Neural cell (in vitro differentiated cells): ENCODE measurements at regions not wholly inside any gene's neighbourhood (a gene's known extent, or its start where the extent isn't known, plus 50 kb on each side); places are given as distances from the start of the nearest gene placed in this dataset.

Source experiments
- H2AFZ ChIP-seq: fragments of 200-600, 300-800 bp; sonication (generic), shearing (Covaris generic); 2 replicates; pipeline ENCODE4 v1.6.0; 2014; ENCODE audit warnings: low read depth, mild to moderate bottlenecking, antibody characterized with exemption, low read length, moderate library complexity
- H3F3A ChIP-seq: fragments of 200-600 bp; shearing (Covaris generic); 2 replicates; pipeline ENCODE4 v1.6.1; 2016; ENCODE audit warnings: mild to moderate bottlenecking, moderate library complexity, mixed read lengths, antibody characterized with exemption, low read length; ENCODE audit not compliant: insufficient read depth, poor library complexity, severe bottlenecking
- H3K27ac ChIP-seq: fragments of 200-600, 300-800 bp; sonication (generic), shearing (Covaris generic); 2 replicates; pipeline ENCODE4 v1.5.1; 2014; ENCODE audit warnings: mild to moderate bottlenecking, low read length, moderate library complexity
- H3K27me3 ChIP-seq: fragments of 300-800, 200-600 bp; sonication (generic), shearing (Covaris generic); 2 replicates; pipeline ENCODE4 v1.6.0; 2014; ENCODE audit warnings: mild to moderate bottlenecking, low read depth, low read length, moderate library complexity; ENCODE audit not compliant: insufficient read depth
- H3K36me3 ChIP-seq: fragments of 300-800, 200-600 bp; sonication (generic), shearing (Covaris generic); 2 replicates; pipeline ENCODE4 v1.5.1; 2014; ENCODE audit warnings: mild to moderate bottlenecking, antibody characterized with exemption, low read length, moderate library complexity; ENCODE audit not compliant: insufficient read depth
- H3K4me2 ChIP-seq: fragments of 300-800, 200-600 bp; sonication (generic), shearing (Covaris generic); 2 replicates; pipeline ENCODE4 v1.6.0; 2014; ENCODE audit warnings: mild to moderate bottlenecking, low read length
- H3K4me3 ChIP-seq: fragments of 300-800, 200-600 bp; sonication (generic), shearing (Covaris generic); 2 replicates; pipeline ENCODE4 v1.5.1; 2014; ENCODE audit warnings: mild to moderate bottlenecking, low read length, moderate library complexity
- H3K79me2 ChIP-seq: fragments of 200-600 bp; shearing (Covaris generic); replicated peaks from 2 replicates; pipeline ENCODE4 v1.6.0; 2014; ENCODE audit warnings: mild to moderate bottlenecking, low read length, moderate library complexity; ENCODE audit not compliant: insufficient read depth
- H3K9ac ChIP-seq: fragments of 300-800, 200-600 bp; sonication (generic), shearing (Covaris generic); 2 replicates; pipeline ENCODE4 v1.6.1; 2016; ENCODE audit warnings: mild to moderate bottlenecking, low read length, mixed read lengths
- H3K9me2 ChIP-seq: fragments of 200-600 bp; shearing (Covaris generic); 2 replicates; pipeline ENCODE4 v1.6.1; 2016; ENCODE audit warnings: mild to moderate bottlenecking, low read length, mixed read lengths; ENCODE audit not compliant: insufficient read depth
- H3K9me3 ChIP-seq: fragments of 200-600, 300-800 bp; sonication (generic), shearing (Covaris generic); 2 replicates; pipeline ENCODE4 v1.6.1; 2016; ENCODE audit warnings: mild to moderate bottlenecking, mixed run types, low read length, moderate library complexity, mixed read lengths
- H4K20me1 ChIP-seq: fragments of 200-600 bp; shearing (Covaris generic); 2 replicates; pipeline ENCODE4 v1.6.1; 2016; ENCODE audit warnings: mild to moderate bottlenecking, mixed run types; ENCODE audit not compliant: insufficient read depth
- EP300 ChIP-seq: fragments of 450-650 bp; conservative IDR thresholded peaks from 2 replicates; pipeline ENCODE4 v1.6.1; 2014; ENCODE audit warnings: antibody characterized with exemption, mild to moderate bottlenecking, moderate library complexity; ENCODE audit not compliant: poor library complexity, severe bottlenecking
- EZH2 ChIP-seq: fragments of 200-600, 300-800 bp; shearing (Covaris generic), sonication (generic); IDR thresholded peaks from 2 replicates; pipeline ENCODE4 v1.6.1; 2014; ENCODE audit warnings: antibody characterized with exemption, low read length, borderline replicate concordance, mild to moderate bottlenecking; ENCODE audit not compliant: insufficient read depth, poor library complexity, severe bottlenecking
- MXI1 ChIP-seq: fragments of 450-650 bp; conservative IDR thresholded peaks from 2 replicates; pipeline ENCODE4 v1.6.1; 2014; ENCODE audit warnings: antibody characterized with exemption, mild to moderate bottlenecking; ENCODE audit not compliant: poor library complexity, severe bottlenecking
- POLR2AphosphoS5 ChIP-seq: IDR thresholded peaks from 2 replicates; pipeline ENCODE4 v1.6.1; 2012
- RAD21 ChIP-seq: fragments of 450-650 bp; conservative IDR thresholded peaks from 2 replicates; pipeline ENCODE4 v1.6.1; 2014; ENCODE audit warnings: antibody characterized with exemption, mild to moderate bottlenecking, moderate library complexity
- SMC3 ChIP-seq: fragments of 450-650 bp; conservative IDR thresholded peaks from 2 replicates; pipeline ENCODE4 v1.6.1; 2014; ENCODE audit warnings: antibody characterized with exemption, mild to moderate bottlenecking, moderate library complexity; ENCODE audit not compliant: poor library complexity
- TAF1 ChIP-seq: IDR thresholded peaks from 2 replicates; pipeline ENCODE4 v1.6.1; 2012; ENCODE audit warnings: low read depth
- TF ChIP-seq, protein P1 (sequence below): IDR thresholded peaks from 2 replicates; pipeline ENCODE4 v1.6.1; 2012; ENCODE audit warnings: borderline replicate concordance
- TF ChIP-seq, protein P2 (sequence below): fragments of 450-650 bp; IDR thresholded peaks from 2 replicates; pipeline ENCODE4 v1.5.1; 2014; ENCODE audit warnings: antibody characterized with exemption, mild to moderate bottlenecking, moderate library complexity; ENCODE audit not compliant: poor library complexity, severe bottlenecking

DNA sequence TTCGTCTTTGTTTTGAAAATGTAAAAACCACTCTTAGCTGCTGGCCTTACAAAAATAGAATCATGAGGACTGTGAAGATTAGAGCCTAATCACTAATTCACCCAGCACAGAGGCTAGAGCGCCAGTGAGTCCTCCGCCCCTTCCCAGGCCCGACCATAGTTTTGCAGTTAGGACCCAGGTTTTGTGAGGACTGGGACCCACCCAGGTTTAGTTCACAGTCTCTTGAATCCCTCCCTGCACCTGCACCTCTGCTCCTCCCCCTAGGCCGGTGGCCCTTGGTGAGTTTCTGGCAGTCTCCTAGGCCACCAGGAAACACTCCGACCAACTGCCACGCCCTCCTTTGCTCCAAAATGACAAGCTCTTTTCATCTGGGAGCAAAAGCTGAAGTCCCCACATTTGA lies 136.0 kb upstream of the CCDC54 start:
- Histone ChIP-seq H3K9me2 (no peaks in the 10 kb centered on the region), H3K9me3 (no peaks in the 10 kb centered on the region), H3K36me3 (no peaks in the 10 kb centered on the region), H3K27ac (no peak overlapping the region), H3K9ac (peak overlapping the region; percentile 68), H3K79me2 (no peaks in the 10 kb centered on the region), H3K27me3 (no peaks in the 10 kb centered on the region), H3K4me3 (peak overlapping the region; percentile 84), H2AFZ (peak overlapping the region; percentile 78), H4K20me1 (no peaks in the 10 kb centered on the region), H3K4me2 (peak overlapping the region; percentile 76), H3F3A (no peaks in the 10 kb centered on the region)
- TF ChIP-seq RAD21 (no peak), MXI1 (no peak), EZH2 (no peak), POLR2AphosphoS5 (no peak), EP300 (no peak), SMC3 (no peak), TAF1 (no peak)
- TF ChIP-seq, protein P1, sequence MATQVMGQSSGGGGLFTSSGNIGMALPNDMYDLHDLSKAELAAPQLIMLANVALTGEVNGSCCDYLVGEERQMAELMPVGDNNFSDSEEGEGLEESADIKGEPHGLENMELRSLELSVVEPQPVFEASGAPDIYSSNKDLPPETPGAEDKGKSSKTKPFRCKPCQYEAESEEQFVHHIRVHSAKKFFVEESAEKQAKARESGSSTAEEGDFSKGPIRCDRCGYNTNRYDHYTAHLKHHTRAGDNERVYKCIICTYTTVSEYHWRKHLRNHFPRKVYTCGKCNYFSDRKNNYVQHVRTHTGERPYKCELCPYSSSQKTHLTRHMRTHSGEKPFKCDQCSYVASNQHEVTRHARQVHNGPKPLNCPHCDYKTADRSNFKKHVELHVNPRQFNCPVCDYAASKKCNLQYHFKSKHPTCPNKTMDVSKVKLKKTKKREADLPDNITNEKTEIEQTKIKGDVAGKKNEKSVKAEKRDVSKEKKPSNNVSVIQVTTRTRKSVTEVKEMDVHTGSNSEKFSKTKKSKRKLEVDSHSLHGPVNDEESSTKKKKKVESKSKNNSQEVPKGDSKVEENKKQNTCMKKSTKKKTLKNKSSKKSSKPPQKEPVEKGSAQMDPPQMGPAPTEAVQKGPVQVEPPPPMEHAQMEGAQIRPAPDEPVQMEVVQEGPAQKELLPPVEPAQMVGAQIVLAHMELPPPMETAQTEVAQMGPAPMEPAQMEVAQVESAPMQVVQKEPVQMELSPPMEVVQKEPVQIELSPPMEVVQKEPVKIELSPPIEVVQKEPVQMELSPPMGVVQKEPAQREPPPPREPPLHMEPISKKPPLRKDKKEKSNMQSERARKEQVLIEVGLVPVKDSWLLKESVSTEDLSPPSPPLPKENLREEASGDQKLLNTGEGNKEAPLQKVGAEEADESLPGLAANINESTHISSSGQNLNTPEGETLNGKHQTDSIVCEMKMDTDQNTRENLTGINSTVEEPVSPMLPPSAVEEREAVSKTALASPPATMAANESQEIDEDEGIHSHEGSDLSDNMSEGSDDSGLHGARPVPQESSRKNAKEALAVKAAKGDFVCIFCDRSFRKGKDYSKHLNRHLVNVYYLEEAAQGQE, result no peak
- TF ChIP-seq, protein P2, sequence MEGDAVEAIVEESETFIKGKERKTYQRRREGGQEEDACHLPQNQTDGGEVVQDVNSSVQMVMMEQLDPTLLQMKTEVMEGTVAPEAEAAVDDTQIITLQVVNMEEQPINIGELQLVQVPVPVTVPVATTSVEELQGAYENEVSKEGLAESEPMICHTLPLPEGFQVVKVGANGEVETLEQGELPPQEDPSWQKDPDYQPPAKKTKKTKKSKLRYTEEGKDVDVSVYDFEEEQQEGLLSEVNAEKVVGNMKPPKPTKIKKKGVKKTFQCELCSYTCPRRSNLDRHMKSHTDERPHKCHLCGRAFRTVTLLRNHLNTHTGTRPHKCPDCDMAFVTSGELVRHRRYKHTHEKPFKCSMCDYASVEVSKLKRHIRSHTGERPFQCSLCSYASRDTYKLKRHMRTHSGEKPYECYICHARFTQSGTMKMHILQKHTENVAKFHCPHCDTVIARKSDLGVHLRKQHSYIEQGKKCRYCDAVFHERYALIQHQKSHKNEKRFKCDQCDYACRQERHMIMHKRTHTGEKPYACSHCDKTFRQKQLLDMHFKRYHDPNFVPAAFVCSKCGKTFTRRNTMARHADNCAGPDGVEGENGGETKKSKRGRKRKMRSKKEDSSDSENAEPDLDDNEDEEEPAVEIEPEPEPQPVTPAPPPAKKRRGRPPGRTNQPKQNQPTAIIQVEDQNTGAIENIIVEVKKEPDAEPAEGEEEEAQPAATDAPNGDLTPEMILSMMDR, result no peak

DNA sequence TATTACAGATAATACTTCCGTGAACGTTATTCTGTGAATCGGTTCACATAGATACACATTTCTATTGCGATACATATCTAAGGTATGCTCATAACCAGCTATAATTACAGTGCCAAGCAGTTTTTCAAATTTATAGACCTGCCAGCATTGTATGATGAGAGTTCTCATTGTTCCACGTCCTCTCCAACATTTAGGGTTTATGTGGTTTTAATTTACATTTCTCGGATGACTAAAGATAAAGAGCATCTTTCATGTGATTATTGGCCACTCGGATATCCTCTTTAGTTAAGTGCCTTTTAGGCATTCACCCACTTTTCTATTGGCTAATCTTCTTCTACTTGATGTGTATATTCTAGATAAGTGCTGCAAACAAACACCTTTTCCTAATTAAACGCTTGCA lies 134.7 kb upstream of the CCDC54 start:
- Histone ChIP-seq H3K79me2 (no peaks in the 10 kb centered on the region), H3K36me3 (no peaks in the 10 kb centered on the region), H3K9me3 (no peaks in the 10 kb centered on the region), H3K4me3 (peak overlapping the region; percentile 84), H4K20me1 (no peaks in the 10 kb centered on the region), H3K27me3 (no peaks in the 10 kb centered on the region), H3F3A (no peaks in the 10 kb centered on the region), H2AFZ (no peak overlapping the region), H3K27ac (no peak overlapping the region), H3K9me2 (no peaks in the 10 kb centered on the region), H3K4me2 (no peak overlapping the region), H3K9ac (no peak overlapping the region)
- TF ChIP-seq, protein P2, result no peak
- TF ChIP-seq, protein P1, result no peak
- TF ChIP-seq SMC3 (no peak), EZH2 (no peak), POLR2AphosphoS5 (no peak), TAF1 (no peak), EP300 (no peak), RAD21 (no peak), MXI1 (no peak)
